ENCODE measurements at regions not wholly inside any gene's neighbourhood (a gene's known extent, or its start where the extent isn't known, plus 50 kb on each side); places are given as distances from the start of the nearest gene placed in this dataset.

- TF ChIP-seq CTCF (IDR thresholded peaks at IDR 0.05) (no peak), POLR2A (IDR thresholded peaks at IDR 0.05) (no peak)
These were observed 57.2 kb downstream of the TNP1 start for GRCh38 chr2:216802516-216803215.

Measured in lower leg skin (tissue), 3 donors.